ENCODE measurements at regions not wholly inside any gene's neighbourhood (a gene's known extent, or its start where the extent isn't known, plus 50 kb on each side); places are given as distances from the start of the nearest gene placed in this dataset.

DNA sequence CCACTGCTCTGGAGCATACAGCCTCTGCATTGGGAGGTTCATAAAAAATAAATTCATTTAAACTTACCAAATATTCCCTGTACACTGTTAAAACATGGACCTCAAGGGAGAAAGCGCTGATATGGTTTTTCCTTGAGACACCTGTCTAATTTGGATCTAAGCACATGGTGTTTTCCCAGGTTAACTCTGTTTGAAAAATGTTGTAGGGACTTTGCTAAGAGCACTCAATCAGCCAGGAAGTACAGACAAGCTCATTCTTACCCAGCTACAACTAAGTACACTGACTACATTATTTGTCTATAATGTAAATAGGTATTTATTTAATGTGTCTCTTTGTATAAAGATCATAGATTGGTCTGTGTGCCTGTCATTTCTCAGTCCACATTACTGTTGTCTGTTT lies 61.8 kb upstream of the BCAR3 start:
- H3K36me3 ChIP-seq = no peaks in the 10 kb centered on the region
- peaks cover 32% of the 10 kb centered on the region for H3K4me1 ChIP-seq
- no peaks in the 10 kb centered on the region for H3K27me3 ChIP-seq
- H3K27ac ChIP-seq = no peak overlapping the region
- no peak overlapping the region for H3K4me3 ChIP-seq
- peaks cover 5% of the 10 kb centered on the region; the same call in 1 of the 2 replicates for H3K9me3 ChIP-seq (replicated peaks)
- no peak for DNase-seq

DNA sequence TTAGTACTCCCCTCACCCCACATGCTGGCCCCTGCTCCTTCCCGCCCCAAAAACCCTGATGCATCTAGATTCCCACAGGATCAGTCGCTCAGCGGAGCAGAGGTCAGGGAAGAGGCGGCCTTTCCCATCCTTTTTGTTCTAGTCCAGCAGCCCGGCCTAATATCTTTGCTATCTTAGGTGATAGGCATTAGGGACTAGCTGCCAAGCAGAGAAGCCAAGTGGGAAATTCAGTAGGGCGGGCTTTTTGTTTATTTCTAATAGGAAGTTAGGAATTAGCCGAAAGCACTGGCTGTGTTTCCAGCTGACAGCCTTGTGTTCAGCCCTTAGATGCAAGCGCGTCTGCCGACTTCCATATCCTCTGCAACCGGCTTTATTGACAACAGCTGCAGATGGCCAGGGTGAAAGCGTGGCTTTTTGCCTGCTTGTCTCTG lies 59.0 kb upstream of the BCAR3 start:
- peaks cover 48% of the 10 kb centered on the region for H3K4me1 ChIP-seq

DNA sequence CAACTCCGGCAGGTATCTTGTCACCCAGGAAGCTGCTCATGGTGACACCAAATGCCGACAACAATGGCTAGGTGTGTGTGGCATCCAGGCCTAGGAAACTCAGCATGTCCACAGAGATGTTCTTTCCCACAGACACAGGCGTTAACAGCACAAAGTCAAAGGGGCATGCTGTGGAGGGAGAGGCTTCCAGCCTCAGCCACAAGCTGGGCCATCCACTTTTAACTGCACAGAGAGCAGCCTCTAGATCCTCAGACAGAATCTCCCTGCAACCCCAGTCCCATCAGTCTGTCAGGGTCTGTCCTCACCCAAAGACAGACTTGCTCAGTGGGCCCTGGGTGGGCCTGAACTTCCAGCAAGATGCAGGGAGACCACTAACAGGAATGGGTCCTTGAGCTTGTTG lies 58.5 kb upstream of the BCAR3 start:
- H3K27ac ChIP-seq = peak overlapping the region; percentile 76

More for the DNA sequence above, 59.0 kb upstream of the BCAR3 start:
- DNase-seq = peak; percentile 90 to 95
- H3K9me3 ChIP-seq (replicated peaks) = no peaks in the 10 kb centered on the region
- peak overlapping the region; percentile 4; the same call in 1 of the 2 replicates for H3K4me3 ChIP-seq
- no peaks in the 10 kb centered on the region for H3K27me3 ChIP-seq
- no peaks in the 10 kb centered on the region for H3K36me3 ChIP-seq
- peak overlapping the region; percentile 76 for H3K27ac ChIP-seq

DNA sequence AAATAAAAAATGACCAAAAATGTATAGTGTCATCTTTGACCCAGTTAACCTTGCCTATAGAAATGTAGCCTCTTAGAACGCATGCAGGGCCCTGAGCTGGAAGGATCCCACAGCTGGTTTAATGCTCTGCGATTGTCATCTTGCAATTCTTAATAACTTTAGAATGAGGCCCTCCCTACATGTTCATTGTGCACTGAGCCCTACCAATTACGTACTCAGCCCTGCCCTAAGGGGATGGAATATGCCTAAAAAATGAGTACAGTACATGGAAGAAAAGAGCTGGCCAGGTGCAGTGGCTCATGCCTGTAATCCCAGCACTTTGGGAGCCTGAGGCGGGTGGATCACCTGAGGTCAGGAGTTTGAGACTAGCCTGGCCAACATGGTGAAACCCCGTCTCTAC lies 57.8 kb upstream of the BCAR3 start:
- no peaks in the 10 kb centered on the region for H3K36me3 ChIP-seq
- no peaks in the 10 kb centered on the region for H3K27me3 ChIP-seq
- DNase-seq = peak; percentile 57 to 81
- peak overlapping the region; percentile 76 for H3K27ac ChIP-seq
- H3K4me1 ChIP-seq = peaks cover 53% of the 10 kb centered on the region
- no peaks in the 10 kb centered on the region for H3K9me3 ChIP-seq (replicated peaks)
- H3K4me3 ChIP-seq = no peak overlapping the region

More for the DNA sequence above, 58.5 kb upstream of the BCAR3 start:
- Histone ChIP-seq H3K4me1 (peaks cover 52% of the 10 kb centered on the region), H3K36me3 (no peaks in the 10 kb centered on the region), H3K9me3 (replicated peaks) (no peaks in the 10 kb centered on the region), H3K4me3 (no peak overlapping the region), H3K27me3 (no peaks in the 10 kb centered on the region)
- no peak for DNase-seq

DNA sequence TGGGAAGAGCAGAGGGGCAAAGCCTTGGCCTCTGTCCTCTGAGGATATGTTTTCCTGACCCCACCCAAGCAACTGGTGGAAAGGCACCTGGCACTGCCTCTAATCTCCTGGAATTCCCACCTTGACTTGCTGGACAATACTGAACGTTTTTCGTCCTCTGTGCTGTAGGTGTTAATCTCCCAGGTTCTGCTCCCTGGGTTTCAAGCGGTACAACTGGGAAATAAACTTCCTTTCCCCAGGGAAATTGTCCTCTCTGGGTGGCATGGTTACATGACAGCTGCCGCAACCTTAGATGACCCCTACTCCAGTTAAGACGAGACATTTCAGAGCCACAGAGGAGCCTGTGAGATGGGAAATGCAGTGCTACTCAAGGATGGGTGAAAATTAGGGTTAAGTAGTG lies 57.3 kb upstream of the BCAR3 start:
- peak; percentile 78 to 92 for DNase-seq
- H3K9me3 ChIP-seq (replicated peaks) = no peaks in the 10 kb centered on the region
- H3K36me3 ChIP-seq = no peaks in the 10 kb centered on the region
- H3K4me3 ChIP-seq = no peak overlapping the region
- H3K27ac ChIP-seq = peak overlapping the region; percentile 76
- peaks cover 53% of the 10 kb centered on the region for H3K4me1 ChIP-seq
- no peaks in the 10 kb centered on the region for H3K27me3 ChIP-seq

DNA sequence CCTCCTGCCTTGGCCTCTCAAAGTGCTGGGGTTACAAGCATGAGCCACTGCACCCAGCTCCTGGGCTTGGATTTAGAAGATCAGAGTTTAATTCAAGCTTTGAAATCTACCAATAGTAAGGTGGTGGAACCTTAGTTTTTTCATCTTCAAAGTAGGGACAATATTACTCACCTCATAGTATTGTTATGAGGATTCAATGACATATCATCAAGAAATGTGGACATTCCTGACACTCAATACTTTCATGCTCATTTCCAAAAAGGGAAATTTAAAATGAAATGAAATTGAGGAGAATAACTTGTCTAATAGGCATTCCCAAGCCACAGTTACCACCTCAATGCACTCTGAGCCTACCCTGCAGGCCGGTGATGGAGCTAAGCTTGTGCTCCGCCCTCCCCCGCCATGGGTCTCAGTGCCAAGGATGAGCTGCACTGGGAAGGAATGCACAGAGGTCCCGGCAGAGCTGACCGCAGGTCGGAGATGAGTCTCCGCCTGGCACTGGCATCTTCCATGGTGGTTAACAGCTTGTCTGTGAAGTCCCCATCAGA lies 56.5 kb upstream of the BCAR3 start:
- Histone ChIP-seq H3K27ac (peak overlapping the region; percentile 76), H3K4me3 (no peak overlapping the region), H3K9me3 (replicated peaks) (no peaks in the 10 kb centered on the region), H3K4me1 (peaks cover 53% of the 10 kb centered on the region), H3K36me3 (no peaks in the 10 kb centered on the region), H3K27me3 (no peaks in the 10 kb centered on the region)
- peak; percentile 68 to 73 for DNase-seq

DNA sequence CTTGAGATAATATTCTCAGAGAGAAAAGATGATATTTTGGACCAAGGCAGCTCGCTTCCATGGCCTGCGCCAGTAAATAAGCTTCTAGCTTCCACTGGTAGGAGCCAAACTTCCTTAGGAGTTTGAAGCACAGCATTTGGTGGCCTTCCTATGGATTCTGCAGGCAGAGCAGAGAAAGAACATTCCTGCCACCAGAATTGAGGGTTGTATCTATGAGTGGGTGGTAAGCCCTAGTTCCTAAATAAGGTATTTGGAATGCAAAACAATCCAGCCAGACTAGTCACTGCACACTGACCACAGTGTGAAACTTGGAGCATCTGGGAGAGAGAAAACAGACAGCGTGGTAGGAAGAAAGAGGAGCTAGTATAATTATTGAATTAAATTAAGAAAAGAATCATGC lies 54.1 kb upstream of the BCAR3 start:
- Histone ChIP-seq H3K4me3 (no peak overlapping the region), H3K4me1 (peaks cover 57% of the 10 kb centered on the region), H3K9me3 (replicated peaks) (no peaks in the 10 kb centered on the region), H3K36me3 (no peaks in the 10 kb centered on the region), H3K27ac (no peak overlapping the region), H3K27me3 (no peaks in the 10 kb centered on the region)
- DNase-seq = peak; percentile 38 to 61

DNA sequence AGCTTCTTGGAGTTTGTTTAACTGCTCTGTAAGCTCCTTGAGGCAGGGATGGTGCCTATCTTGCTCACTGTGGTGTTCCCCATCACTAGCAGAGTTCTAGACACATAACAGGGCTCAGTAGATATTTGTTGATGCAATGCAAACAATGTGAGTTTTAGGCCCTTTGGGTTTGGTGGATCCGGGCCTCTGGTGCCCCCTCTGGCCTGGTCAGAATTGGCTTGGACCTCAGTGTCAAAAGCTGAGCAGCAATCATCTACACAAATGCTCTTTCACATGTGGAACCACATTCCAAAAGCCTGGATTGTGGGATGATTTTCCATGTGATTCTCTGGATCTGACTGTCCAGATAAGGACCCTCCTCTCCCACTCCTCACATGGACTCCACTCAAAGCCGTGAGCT lies 53.4 kb upstream of the BCAR3 start:
- H3K27ac ChIP-seq = no peak overlapping the region
- DNase-seq = no peak

DNA sequence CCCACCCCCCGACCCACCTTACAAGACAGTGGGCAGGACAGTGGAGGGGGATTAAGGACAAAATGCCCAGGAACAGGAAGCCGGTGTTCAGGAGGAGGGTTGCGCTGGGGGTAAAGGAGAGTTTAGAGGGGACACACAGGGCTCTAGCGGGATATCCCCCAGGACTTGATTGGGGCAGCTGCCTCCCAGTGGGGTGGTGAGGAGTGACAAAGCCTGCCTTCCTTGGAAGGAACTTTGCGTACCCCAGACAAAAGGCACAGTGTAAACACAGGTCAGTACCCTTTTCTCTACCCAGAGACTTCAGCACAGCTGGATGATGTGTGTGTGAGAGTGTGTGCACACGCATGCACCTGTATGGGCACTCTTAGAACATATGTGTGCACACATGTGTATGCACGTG lies 51.7 kb upstream of the BCAR3 start:
- DNase-seq = no peak
- Histone ChIP-seq H3K4me1 (peaks cover 33% of the 10 kb centered on the region), H3K36me3 (no peaks in the 10 kb centered on the region), H3K27ac (no peak overlapping the region), H3K27me3 (no peaks in the 10 kb centered on the region), H3K4me3 (no peak overlapping the region), H3K9me3 (replicated peaks) (no peaks in the 10 kb centered on the region)

More for the DNA sequence above, 53.4 kb upstream of the BCAR3 start:
- no peaks in the 10 kb centered on the region for H3K27me3 ChIP-seq
- H3K36me3 ChIP-seq = no peaks in the 10 kb centered on the region
- H3K9me3 ChIP-seq (replicated peaks) = no peaks in the 10 kb centered on the region
- H3K4me3 ChIP-seq = no peak overlapping the region
- H3K4me1 ChIP-seq = peaks cover 50% of the 10 kb centered on the region

DNA sequence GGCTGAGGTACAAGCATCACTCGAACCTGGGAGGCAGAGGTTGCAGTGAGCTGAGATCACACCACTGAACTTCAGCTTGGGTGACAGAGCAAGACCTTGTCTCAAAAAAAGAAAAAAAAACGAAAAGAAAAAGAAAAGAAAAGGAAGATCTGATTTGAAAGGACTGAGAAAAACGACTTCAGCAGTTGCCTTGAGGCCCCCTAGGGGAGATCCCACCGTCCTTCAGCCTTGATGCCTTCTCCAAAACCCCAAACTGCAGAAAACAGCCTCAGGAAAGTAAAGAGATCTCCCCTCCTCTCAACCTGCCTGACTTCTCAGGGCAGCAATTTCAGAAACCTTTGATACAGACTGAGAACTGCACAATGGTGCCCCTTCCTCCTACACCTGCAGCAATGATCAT lies 50.9 kb upstream of the BCAR3 start:
- H3K4me1 ChIP-seq = peaks cover 25% of the 10 kb centered on the region
- H3K36me3 ChIP-seq = no peaks in the 10 kb centered on the region
- H3K27me3 ChIP-seq = no peaks in the 10 kb centered on the region
- no peak overlapping the region for H3K4me3 ChIP-seq
- H3K27ac ChIP-seq = no peak overlapping the region
- DNase-seq = peak in 1 of 2 experiments; percentile 52
- H3K9me3 ChIP-seq (replicated peaks) = no peaks in the 10 kb centered on the region
